ENCODE measurements at regions not wholly inside any gene's neighbourhood (a gene's known extent, or its start where the extent isn't known, plus 50 kb on each side); places are given as distances from the start of the nearest gene placed in this dataset.
"Not testable (repeated sequence)": the region's sequence is repeated elsewhere in the genome, so short reads cannot be mapped to it uniquely, and the experiment has no call there.

GRCh38 chr16:48020617-48021016 lies 135.2 kb downstream of the ABCC12 start:
- H3K9me3 ChIP-seq (ENCODE audit: control insufficient read depth in 2 of 2, insufficient read depth in 1 of 2, low read length in 1 of 2); DNase-seq (ENCODE audit: low read depth in 6 of 9, low spot score in 9 of 9); H3K27me3 ChIP-seq (ENCODE audit: control insufficient read depth in 2 of 2, insufficient read depth in 1 of 2, low read length in 1 of 2); H3K4me1 ChIP-seq (ENCODE audit: control insufficient read depth in 2 of 2, insufficient read depth in 2 of 2, low read length in 2 of 2); H3K4me3 ChIP-seq (ENCODE audit: low read length in 2 of 2); H3K27ac ChIP-seq (ENCODE audit: low read depth in 1 of 2, low read length in 1 of 2); H3K36me3 ChIP-seq (ENCODE audit: control insufficient read depth in 2 of 2, insufficient read depth in 2 of 2, low read length in 1 of 2): not testable (repeated sequence)
- WGBS: 55% methylated on average over 4 of the region's 6 CpGs

GRCh38 chr16:48014349-48015135 lies 141.3 kb downstream of the ABCC12 start:
- DNase-seq (ENCODE audit: low read depth in 6 of 9, low spot score in 9 of 9): no peak
- no peak overlapping the region for H3K4me3 ChIP-seq (ENCODE audit: low read length in 2 of 2)
- no peaks in the 10 kb centered on the region for H3K9me3 ChIP-seq (ENCODE audit: control insufficient read depth in 2 of 2, insufficient read depth in 1 of 2, low read length in 1 of 2)
- no peaks in the 10 kb centered on the region for H3K27me3 ChIP-seq (ENCODE audit: control insufficient read depth in 2 of 2, insufficient read depth in 1 of 2, low read length in 1 of 2)
- no peaks in the 10 kb centered on the region for H3K4me1 ChIP-seq (ENCODE audit: control insufficient read depth in 2 of 2, insufficient read depth in 2 of 2, low read length in 2 of 2)
- 86% methylated on average over 10 of the region's 10 CpGs for WGBS
- H3K36me3 ChIP-seq (ENCODE audit: control insufficient read depth in 2 of 2, insufficient read depth in 2 of 2, low read length in 1 of 2): no peaks in the 10 kb centered on the region
- H3K27ac ChIP-seq (ENCODE audit: low read depth in 1 of 2, low read length in 1 of 2): no peak overlapping the region

GRCh38 chr16:48013491-48013901 lies 142.3 kb downstream of the ABCC12 start:
- 78% methylated on average over 6 of the region's 6 CpGs for WGBS
- H3K9me3 ChIP-seq (ENCODE audit: control insufficient read depth in 2 of 2, insufficient read depth in 1 of 2, low read length in 1 of 2): no peaks in the 10 kb centered on the region
- no peaks in the 10 kb centered on the region for H3K27me3 ChIP-seq (ENCODE audit: control insufficient read depth in 2 of 2, insufficient read depth in 1 of 2, low read length in 1 of 2)
- no peak for DNase-seq (ENCODE audit: low read depth in 6 of 9, low spot score in 9 of 9)
- H3K27ac ChIP-seq (ENCODE audit: low read depth in 1 of 2, low read length in 1 of 2): no peak overlapping the region
- no peak overlapping the region for H3K4me3 ChIP-seq (ENCODE audit: low read length in 2 of 2)
- H3K36me3 ChIP-seq (ENCODE audit: control insufficient read depth in 2 of 2, insufficient read depth in 2 of 2, low read length in 1 of 2): no peaks in the 10 kb centered on the region
- no peaks in the 10 kb centered on the region for H3K4me1 ChIP-seq (ENCODE audit: control insufficient read depth in 2 of 2, insufficient read depth in 2 of 2, low read length in 2 of 2)

GRCh38 chr16:48011878-48012658 lies 143.7 kb downstream of the ABCC12 start:
- WGBS: 72% methylated on average over 9 of the region's 9 CpGs
- Histone ChIP-seq H3K27ac (ENCODE audit: low read depth in 1 of 2, low read length in 1 of 2) (no peak overlapping the region), H3K36me3 (ENCODE audit: control insufficient read depth in 2 of 2, insufficient read depth in 2 of 2, low read length in 1 of 2) (no peaks in the 10 kb centered on the region), H3K9me3 (ENCODE audit: control insufficient read depth in 2 of 2, insufficient read depth in 1 of 2, low read length in 1 of 2) (no peaks in the 10 kb centered on the region), H3K4me3 (ENCODE audit: low read length in 2 of 2) (no peak overlapping the region), H3K27me3 (ENCODE audit: control insufficient read depth in 2 of 2, insufficient read depth in 1 of 2, low read length in 1 of 2) (no peaks in the 10 kb centered on the region), H3K4me1 (ENCODE audit: control insufficient read depth in 2 of 2, insufficient read depth in 2 of 2, low read length in 2 of 2) (no peaks in the 10 kb centered on the region)
- DNase-seq (ENCODE audit: low read depth in 6 of 9, low spot score in 9 of 9): no peak

DNA sequence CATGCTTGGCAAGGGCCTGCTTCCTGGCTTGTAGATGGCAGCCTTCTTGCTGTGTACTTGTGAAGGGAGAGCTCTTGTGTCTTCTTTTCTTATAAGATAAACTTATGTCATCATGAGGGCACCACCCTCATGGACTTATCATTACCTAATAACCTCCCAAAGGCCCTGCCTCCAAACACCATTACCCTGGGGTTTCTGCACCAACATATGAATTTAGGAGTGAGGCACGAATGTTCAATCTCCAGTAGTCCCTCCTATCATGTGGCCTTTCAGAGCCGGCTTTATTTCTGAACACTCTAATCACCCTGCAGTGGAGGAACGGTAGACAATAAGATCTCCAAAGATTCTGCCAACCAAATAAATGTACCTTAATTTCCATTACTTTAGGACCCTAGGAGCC lies 144.3 kb downstream of the ABCC12 start:
- Histone ChIP-seq H3K9me3 (ENCODE audit: control insufficient read depth in 2 of 2, insufficient read depth in 1 of 2, low read length in 1 of 2) (no peaks in the 10 kb centered on the region), H3K4me1 (ENCODE audit: control insufficient read depth in 2 of 2, insufficient read depth in 2 of 2, low read length in 2 of 2) (no peaks in the 10 kb centered on the region), H3K27ac (ENCODE audit: low read depth in 1 of 2, low read length in 1 of 2) (no peak overlapping the region), H3K4me3 (ENCODE audit: low read length in 2 of 2) (no peak overlapping the region), H3K36me3 (ENCODE audit: control insufficient read depth in 2 of 2, insufficient read depth in 2 of 2, low read length in 1 of 2) (no peaks in the 10 kb centered on the region), H3K27me3 (ENCODE audit: control insufficient read depth in 2 of 2, insufficient read depth in 1 of 2, low read length in 1 of 2) (no peaks in the 10 kb centered on the region)
- WGBS: 81% methylated on average over 3 of the region's 3 CpGs
- DNase-seq (ENCODE audit: low read depth in 6 of 9, low spot score in 9 of 9): no peak

GRCh38 chr16:48008011-48008525 lies 147.7 kb downstream of the ABCC12 start:
- DNase-seq (ENCODE audit: low read depth in 6 of 9, low spot score in 9 of 9): no peak
- no peaks in the 10 kb centered on the region for H3K4me1 ChIP-seq (ENCODE audit: control insufficient read depth in 2 of 2, insufficient read depth in 2 of 2, low read length in 2 of 2)
- no peaks in the 10 kb centered on the region for H3K36me3 ChIP-seq (ENCODE audit: control insufficient read depth in 2 of 2, insufficient read depth in 2 of 2, low read length in 1 of 2)
- 86% methylated on average over 7 of the region's 7 CpGs for WGBS
- H3K4me3 ChIP-seq (ENCODE audit: low read length in 2 of 2): no peak overlapping the region
- no peak overlapping the region for H3K27ac ChIP-seq (ENCODE audit: low read depth in 1 of 2, low read length in 1 of 2)
- no peaks in the 10 kb centered on the region for H3K9me3 ChIP-seq (ENCODE audit: control insufficient read depth in 2 of 2, insufficient read depth in 1 of 2, low read length in 1 of 2)
- no peaks in the 10 kb centered on the region for H3K27me3 ChIP-seq (ENCODE audit: control insufficient read depth in 2 of 2, insufficient read depth in 1 of 2, low read length in 1 of 2)

DNA sequence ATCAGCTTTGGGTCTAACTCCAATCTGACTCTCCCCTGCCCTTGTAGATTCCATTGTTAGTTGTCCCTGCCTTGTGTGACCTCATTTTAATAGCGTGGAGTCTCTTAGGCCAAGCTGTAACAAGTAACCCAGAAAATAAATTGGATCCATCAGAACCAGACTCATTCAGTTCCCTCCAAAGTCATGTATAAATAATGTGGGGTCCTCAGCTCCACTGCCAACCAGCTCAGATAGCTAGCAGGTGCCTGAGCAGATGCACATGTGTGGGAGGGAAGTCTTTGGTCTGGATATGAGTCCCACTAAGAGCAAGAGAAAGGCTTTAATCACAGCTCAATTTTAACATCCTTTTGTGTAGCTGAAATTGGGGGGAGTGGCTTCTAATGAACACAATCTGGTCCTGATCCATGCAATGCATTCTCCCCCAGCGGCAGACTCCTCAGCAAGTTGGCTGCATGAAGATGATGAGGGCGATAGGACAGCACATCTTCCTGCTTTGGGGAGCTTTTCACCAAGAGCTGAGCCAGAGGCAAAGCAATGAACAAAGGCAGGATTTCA lies 151.6 kb downstream of the ABCC12 start:
- DNase-seq (ENCODE audit: low read depth in 6 of 9, low spot score in 9 of 9): no peak
- Histone ChIP-seq H3K9me3 (ENCODE audit: control insufficient read depth in 2 of 2, insufficient read depth in 1 of 2, low read length in 1 of 2) (no peaks in the 10 kb centered on the region), H3K4me3 (ENCODE audit: low read length in 2 of 2) (no peak overlapping the region), H3K27ac (ENCODE audit: low read depth in 1 of 2, low read length in 1 of 2) (no peak overlapping the region), H3K27me3 (ENCODE audit: control insufficient read depth in 2 of 2, insufficient read depth in 1 of 2, low read length in 1 of 2) (no peaks in the 10 kb centered on the region), H3K36me3 (ENCODE audit: control insufficient read depth in 2 of 2, insufficient read depth in 2 of 2, low read length in 1 of 2) (no peaks in the 10 kb centered on the region), H3K4me1 (ENCODE audit: control insufficient read depth in 2 of 2, insufficient read depth in 2 of 2, low read length in 2 of 2) (no peaks in the 10 kb centered on the region)
- 90% methylated on average over 3 of the region's 3 CpGs for WGBS

- Histone ChIP-seq H3K4me1 (ENCODE audit: control insufficient read depth in 2 of 2, insufficient read depth in 2 of 2, low read length in 2 of 2) (no peaks in the 10 kb centered on the region), H3K27me3 (ENCODE audit: control insufficient read depth in 2 of 2, insufficient read depth in 1 of 2, low read length in 1 of 2) (no peaks in the 10 kb centered on the region), H3K9me3 (ENCODE audit: control insufficient read depth in 2 of 2, insufficient read depth in 1 of 2, low read length in 1 of 2) (no peaks in the 10 kb centered on the region), H3K36me3 (ENCODE audit: control insufficient read depth in 2 of 2, insufficient read depth in 2 of 2, low read length in 1 of 2) (no peaks in the 10 kb centered on the region), H3K27ac (ENCODE audit: low read depth in 1 of 2, low read length in 1 of 2) (no peak overlapping the region), H3K4me3 (ENCODE audit: low read length in 2 of 2) (no peak overlapping the region)
- WGBS: 88% methylated on average over 4 of the region's 4 CpGs
- DNase-seq (ENCODE audit: low read depth in 6 of 9, low spot score in 9 of 9): no peak
Measured at GRCh38 chr16:48003206-48003907, 152.4 kb downstream of the ABCC12 start.
